GM12892 (cell line): ENCODE measurements at regions not wholly inside any gene's neighbourhood (a gene's known extent, or its start where the extent isn't known, plus 50 kb on each side); places are given as distances from the start of the nearest gene placed in this dataset.

Experiments used
- POLR2A ChIP-seq: IDR thresholded peaks from 2 replicates; pipeline ENCODE4 v1.6.1; 2011; ENCODE audit warnings: low read depth, low read length, control low read depth
- POLR2AphosphoS5 ChIP-seq: IDR thresholded peaks from 2 replicates; pipeline ENCODE4 v1.6.1; 2011; ENCODE audit warnings: low read depth, low read length, control low read depth
- TAF1 ChIP-seq: IDR thresholded peaks from 2 replicates; pipeline ENCODE4 v1.6.1; 2011; ENCODE audit warnings: low read depth, mild to moderate bottlenecking, control low read depth, low read length, borderline replicate concordance

DNA sequence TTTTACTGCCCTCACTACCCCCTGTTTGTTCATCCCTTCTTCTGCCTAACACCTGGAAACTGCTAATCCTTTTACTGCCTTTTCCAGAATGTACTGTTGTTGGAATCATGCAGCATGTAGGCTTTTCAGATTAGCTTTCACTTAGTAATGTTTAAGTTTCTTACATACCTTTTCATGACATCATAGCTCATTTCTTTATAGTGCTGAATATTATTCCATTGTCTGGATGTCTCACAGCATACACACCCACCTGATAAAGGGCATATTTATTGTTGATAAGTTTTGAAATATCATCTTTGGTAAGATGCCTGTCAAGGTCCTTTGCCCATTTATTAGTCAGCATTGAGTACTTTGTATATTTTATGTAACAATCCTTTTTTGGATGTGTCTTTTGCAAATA, 588.2 kb upstream of the NRSN1 start:
- TF ChIP-seq POLR2AphosphoS5, result no peak
- TF ChIP-seq POLR2A, result no peak
- TF ChIP-seq TAF1, result no peak
